HG03139 (cell line): ENCODE measurements at regions not wholly inside any gene's neighbourhood (a gene's known extent, or its start where the extent isn't known, plus 50 kb on each side); places are given as distances from the start of the nearest gene placed in this dataset.

Experiments used
- ATAC-seq: cut with Tn5 transposase; IDR thresholded peaks from one replicate; pipeline ENCODE4 v1.9.1; 2021; ENCODE audit not compliant: unreplicated experiment

- ATAC-seq: no peak
Observed at GRCh38 chr1:209231476-209232156, 351.9 kb upstream of the CAMK1G start.

- ATAC-seq: no peak
Observed at GRCh38 chr1:209232197-209232596, 351.3 kb upstream of the CAMK1G start.

DNA sequence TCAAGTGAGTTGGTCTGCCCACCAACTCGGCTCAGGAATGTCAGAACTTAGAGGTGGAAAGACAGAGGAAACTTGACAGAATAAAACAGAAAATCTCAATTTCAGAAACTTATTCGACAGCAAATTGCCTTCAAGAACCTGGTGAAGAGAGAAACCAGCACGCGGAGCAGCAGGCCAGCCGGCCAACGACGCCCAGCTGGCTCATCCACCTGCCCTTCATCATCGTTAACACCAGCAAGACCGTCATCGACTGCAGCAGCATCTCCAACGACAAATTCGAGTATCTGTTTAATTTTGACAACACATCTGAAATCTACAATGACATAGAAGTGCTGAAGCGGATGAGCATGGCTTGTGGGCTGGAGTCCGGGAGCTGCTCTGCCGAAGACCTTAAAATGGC lies 350.8 kb upstream of the CAMK1G start:
- ATAC-seq: no peak

DNA sequence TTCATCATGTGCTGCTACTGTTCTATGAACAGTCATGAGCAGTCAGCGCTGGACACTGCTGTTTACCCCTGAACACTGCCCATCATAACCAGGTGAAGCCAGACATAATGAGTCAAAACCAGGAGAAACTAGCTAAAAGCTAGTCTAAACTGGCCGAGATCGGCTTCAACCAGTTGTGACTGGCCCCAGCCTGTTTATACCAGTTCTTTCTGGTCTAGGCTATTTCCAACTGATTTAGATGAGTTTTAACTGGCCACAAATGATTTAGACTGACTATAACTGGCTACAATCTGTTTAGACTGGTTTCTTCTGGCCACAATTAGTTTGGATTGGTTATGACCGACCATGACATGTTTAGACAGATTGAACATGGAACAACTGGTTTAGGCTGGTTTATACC lies 348.3 kb upstream of the CAMK1G start:
- ATAC-seq: no peak

GRCh38 chr1:209238356-209238755 lies 345.2 kb upstream of the CAMK1G start:
- no peak for ATAC-seq

- ATAC-seq: no peak
Observed at GRCh38 chr1:209240351-209240750, 343.2 kb upstream of the CAMK1G start.

DNA sequence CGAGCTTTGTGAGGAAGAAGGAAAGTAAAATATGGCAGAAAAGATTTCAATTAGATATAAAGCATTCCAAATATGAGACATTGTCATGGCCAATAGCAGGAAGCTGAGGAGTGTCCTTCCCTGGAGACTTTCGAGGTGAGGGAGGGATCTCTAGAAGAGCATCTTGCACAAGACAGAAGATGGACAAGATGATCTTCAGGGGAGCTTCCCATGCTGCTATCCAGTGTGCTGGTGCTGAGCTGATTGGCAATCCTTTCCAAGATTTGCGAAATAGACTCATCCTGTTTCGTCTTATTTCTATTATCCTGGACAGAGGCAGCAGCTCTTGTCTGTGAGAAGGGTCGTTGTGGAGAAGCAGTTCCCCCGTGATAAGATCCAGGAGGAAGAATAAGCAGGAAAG lies 342.0 kb upstream of the CAMK1G start:
- no peak for ATAC-seq

DNA sequence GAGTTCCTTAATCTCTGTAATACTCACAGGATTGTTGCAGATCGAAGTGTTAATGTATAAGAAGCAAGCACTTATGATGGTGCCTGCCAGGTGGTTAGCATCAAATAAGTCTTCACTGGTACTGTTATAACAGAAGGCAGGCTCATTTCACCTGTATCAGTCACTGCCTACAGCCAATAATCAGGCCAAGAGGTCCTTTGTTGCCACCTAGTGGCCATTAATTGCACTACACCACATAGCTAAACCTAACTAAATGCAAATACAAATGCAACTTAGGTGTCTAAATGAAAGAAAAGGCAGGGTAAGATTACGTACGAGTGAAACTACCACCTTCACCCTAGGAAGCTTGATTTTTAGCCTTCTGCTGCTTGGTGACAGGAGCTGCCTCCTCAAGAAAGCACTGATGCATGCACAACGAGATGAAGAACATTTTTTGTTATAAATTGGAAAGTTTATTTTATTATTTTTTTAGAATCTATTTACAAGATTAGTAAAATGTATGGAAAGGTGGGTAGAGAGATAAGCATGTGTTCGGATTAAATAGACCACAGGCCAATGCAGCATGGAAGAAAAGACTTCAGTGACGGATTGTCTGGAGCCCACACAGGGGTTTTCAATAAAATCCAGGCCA lies 334.8 kb upstream of the CAMK1G start:
- ATAC-seq: peak; percentile 85

DNA sequence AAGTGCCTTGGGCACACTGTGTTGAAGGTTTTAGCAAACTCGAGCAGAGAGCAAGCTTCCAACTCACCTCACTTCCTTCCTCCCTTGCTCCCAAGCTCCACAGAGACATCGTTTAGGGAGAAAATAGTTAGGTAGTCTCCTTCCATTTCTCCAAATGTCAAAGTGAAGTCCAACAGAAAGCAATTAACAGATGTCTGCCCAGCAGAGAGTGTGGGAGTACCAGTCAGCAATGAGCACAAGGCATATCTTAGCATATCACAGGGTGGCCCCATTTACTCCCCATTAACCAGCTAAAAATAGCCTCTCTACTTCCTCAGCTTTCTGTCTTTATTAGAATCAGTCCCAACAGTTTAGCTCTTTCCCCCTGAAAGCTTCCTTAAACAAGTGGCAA lies 334.2 kb upstream of the CAMK1G start:
- ATAC-seq: no peak

GRCh38 chr1:209249785-209250440 lies 333.6 kb upstream of the CAMK1G start:
- no peak for ATAC-seq

DNA sequence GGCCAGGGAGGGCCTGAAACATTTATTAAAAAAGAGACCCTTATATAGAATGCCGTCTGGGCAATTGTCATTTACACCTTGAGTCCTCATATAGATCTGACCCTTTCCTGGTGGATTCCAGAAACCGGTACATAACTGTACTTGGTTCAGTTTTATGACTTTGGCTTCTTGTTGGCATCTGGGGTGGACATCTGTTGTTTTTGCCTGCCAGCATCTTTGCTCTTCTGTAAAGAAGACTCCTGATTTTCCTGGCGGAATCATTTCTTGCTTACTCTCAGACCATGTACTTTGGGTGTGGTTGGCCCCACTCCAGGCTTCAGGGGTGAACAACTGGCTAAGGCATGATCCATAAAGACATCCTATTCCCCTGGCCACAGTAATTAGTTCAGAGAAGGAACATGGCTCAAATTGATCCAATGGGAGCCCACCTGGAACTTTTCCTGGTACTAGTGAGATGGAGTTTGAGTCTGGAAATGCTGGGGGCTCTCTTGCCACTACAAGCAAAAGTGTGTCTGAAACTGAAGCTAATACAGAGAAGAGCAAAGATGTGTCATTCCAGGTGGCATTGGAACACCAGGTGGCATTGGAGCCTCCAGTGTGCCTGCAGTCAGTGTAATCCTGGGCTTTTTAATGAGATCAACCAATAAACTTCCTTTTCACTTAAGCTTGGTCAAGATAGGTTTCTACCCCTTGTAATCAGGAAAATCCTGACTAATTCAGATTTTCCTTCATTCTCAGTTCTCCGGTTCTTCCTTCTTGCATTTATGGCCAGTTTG lies 332.5 kb upstream of the CAMK1G start:
- ATAC-seq: no peak

DNA sequence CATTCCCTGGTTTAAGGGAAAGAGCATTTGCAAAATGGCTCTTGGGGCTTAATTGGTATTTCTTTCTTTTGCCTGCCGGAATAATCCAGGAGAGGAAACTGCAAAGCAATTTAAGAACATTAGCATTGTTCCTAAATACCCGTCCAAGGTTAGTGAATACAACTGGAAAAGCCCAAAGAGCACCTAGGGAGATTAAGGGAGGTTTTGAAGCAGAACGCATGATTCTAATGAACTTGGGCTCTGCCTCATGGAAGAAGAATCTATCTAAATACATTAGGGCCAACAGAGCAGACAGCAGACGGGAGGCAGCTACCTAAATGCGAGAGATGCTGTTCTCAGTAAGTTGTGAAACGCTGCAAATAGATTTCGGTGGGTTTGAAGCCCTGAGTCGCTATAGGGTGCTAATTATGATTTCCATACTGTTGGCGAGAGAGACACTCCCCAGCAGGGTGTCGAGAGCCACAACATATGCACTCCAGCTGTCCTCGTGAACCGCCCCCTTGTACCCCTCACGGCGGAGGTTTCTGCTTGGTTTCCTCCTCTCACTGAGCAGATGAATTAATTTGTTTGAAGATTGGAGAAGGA lies 326.7 kb upstream of the CAMK1G start:
- ATAC-seq: no peak

DNA sequence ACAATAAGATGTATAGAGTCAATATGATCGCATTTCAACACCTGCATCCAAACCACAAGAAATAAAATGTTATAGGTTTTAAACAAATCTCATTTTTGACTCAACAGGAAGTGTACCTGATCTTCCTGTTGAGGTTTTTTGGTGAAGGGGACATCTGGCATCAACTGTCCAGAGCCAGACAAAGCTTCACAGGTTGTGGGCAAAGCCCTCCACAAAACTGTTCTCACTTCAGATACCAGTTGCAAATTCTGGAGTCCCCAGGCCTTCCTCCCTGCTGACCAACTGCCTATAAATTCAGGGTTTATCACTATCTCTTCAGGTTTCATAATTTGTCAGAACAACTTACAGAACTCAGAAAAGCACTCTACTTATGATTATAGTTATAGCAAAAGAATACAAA lies 326.1 kb upstream of the CAMK1G start:
- ATAC-seq: no peak

DNA sequence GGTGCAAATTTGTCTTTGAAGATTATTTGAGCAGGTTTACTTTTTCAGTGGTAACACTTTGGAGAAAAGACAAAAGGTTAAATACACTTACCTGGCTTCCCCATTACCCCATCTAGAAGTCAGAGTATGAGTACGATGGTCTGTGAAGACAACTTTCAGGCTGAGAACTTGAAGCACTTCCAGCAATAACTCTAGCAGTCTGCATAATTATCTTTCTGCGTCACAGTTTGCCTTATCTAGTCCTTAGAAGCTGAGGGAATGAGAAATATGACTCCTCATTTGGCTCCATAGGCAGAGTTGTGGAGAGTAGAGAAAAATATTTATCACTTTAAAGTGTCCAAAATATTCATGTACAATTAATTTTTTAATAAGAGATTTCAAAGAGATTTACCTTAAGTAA lies 323.4 kb upstream of the CAMK1G start:
- no peak for ATAC-seq

GRCh38 chr1:209262631-209263030 lies 320.9 kb upstream of the CAMK1G start:
- ATAC-seq: no peak

DNA sequence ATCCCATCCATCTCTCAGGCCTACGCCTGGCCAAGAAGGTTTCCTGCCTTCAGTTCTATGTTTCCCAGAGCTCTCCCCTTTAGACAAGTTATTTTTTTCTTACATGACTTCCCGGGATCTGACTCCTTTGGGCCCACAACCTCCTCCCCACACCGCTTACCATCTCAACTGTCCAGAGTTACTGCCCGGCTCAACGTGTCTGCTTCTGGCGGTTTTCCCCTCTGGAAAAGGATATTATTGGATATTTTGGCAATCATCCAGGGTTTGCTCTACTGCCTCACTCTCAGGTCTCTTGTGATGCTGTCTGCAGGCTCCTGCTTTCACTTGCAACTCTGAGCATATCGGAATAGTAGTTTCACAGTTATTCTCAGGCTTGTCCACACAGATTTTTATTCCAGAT lies 318.2 kb upstream of the CAMK1G start:
- no peak for ATAC-seq

GRCh38 chr1:209266590-209267205 lies 316.8 kb upstream of the CAMK1G start:
- ATAC-seq: no peak

DNA sequence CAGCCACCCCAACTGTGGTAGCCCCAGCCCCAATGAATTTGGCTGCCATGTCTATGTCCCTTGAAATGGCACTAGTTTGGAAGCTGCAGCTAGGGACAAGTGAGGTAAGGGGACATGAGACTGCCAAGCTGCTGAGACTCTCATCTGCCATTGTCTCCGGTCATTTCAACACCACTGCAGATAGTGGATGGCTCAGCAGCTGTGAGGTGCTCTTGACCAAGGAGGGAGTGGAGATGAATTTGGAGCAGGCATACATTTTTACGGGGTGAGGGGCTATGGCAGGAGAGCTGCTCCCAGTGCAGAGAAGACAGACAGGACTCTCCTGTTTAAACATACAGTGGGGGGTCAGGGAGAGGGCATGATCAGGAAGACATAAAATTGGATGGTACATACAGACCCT lies 315.5 kb upstream of the CAMK1G start:
- no peak for ATAC-seq

DNA sequence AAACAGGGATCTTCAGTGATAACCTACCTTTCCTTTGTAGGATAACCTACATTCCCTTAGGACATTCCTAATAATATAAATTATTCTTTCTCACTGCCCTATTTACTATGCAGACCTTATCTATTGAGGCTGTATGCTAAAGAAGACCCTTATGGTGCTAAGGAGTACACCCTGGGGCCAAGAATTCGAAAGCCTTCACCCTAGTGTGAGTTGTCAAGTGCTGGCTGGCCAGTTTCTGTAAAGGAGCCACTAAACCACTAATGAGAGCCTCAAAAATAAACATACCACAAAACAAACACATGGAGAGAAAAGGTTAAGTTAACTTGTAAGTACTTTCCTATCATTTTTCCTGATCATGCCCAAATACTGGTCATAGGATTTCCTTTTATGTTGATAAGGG lies 315.0 kb upstream of the CAMK1G start:
- ATAC-seq: no peak

DNA sequence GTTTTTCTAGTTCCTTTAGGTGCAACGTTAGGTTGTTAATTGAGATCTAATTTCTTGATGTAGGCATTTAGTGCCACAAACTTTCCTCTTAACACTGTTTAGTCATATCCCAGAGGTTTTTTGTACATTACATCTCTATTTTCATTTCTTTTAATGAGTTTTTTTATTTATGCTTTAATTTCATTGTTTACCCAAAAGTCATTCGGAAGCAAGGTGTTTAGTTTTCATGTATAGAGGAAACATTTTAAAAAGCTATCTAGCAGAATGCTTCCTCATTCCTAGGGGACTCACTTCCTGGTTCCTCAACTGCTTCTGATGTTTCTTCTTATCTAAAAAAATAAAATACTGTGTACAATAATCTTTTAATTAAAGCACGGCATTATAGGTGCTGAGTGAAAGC lies 307.2 kb upstream of the CAMK1G start:
- no peak for ATAC-seq

GRCh38 chr1:209277662-209278061 lies 305.9 kb upstream of the CAMK1G start:
- no peak for ATAC-seq
